ENCODE measurements at regions not wholly inside any gene's neighbourhood (a gene's known extent, or its start where the extent isn't known, plus 50 kb on each side); places are given as distances from the start of the nearest gene placed in this dataset.
"Not testable (repeated sequence)": the region's sequence is repeated elsewhere in the genome, so short reads cannot be mapped to it uniquely, and the experiment has no call there.

DNA sequence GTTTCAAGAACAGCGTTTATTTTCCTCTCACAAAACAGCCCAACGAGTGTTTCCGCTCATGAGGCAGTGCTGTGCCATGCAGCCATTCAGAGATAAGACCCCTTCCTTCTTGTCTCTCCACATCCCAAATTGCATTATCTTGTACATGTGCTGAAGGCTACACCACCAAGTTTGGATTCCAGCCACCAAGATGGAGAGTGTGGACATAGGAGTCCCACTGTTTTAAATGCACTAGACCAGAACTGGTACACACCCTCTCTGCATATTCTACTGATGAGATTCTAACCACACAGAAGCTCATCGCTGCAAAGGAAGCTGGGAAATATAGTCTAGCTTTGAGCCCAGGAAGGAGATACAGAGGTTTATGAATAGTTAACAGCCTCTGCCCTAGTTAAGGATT is 509.4 kb downstream of the NFIB start:
- Histone ChIP-seq H3K4me3 (replicated peaks; ENCODE audit: insufficient read depth, low read length) (no peak overlapping the region), H3K27me3 (ENCODE audit: insufficient read depth, poor library complexity, severe bottlenecking) (no peaks in the 10 kb centered on the region), H3K27ac (replicated peaks) (no peak overlapping the region)
- DNase-seq (ENCODE audit: low read depth in 1 of 2, low spot score in 1 of 2), result no peak
- TF ChIP-seq SPI1 (IDR thresholded peaks at IDR 0.05; ENCODE audit: borderline replicate concordance, low read depth) (no peak), GABPA (IDR thresholded peaks at IDR 0.05; ENCODE audit: low read depth) (no peak), POLR2AphosphoS5 (IDR thresholded peaks at IDR 0.05; ENCODE audit: low read depth) (no peak)
- TF ChIP-seq, protein P1, sequence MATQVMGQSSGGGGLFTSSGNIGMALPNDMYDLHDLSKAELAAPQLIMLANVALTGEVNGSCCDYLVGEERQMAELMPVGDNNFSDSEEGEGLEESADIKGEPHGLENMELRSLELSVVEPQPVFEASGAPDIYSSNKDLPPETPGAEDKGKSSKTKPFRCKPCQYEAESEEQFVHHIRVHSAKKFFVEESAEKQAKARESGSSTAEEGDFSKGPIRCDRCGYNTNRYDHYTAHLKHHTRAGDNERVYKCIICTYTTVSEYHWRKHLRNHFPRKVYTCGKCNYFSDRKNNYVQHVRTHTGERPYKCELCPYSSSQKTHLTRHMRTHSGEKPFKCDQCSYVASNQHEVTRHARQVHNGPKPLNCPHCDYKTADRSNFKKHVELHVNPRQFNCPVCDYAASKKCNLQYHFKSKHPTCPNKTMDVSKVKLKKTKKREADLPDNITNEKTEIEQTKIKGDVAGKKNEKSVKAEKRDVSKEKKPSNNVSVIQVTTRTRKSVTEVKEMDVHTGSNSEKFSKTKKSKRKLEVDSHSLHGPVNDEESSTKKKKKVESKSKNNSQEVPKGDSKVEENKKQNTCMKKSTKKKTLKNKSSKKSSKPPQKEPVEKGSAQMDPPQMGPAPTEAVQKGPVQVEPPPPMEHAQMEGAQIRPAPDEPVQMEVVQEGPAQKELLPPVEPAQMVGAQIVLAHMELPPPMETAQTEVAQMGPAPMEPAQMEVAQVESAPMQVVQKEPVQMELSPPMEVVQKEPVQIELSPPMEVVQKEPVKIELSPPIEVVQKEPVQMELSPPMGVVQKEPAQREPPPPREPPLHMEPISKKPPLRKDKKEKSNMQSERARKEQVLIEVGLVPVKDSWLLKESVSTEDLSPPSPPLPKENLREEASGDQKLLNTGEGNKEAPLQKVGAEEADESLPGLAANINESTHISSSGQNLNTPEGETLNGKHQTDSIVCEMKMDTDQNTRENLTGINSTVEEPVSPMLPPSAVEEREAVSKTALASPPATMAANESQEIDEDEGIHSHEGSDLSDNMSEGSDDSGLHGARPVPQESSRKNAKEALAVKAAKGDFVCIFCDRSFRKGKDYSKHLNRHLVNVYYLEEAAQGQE (IDR thresholded peaks at IDR 0.05; ENCODE audit: insufficient replicate concordance, low read depth), result no peak
- TF ChIP-seq, protein P2, sequence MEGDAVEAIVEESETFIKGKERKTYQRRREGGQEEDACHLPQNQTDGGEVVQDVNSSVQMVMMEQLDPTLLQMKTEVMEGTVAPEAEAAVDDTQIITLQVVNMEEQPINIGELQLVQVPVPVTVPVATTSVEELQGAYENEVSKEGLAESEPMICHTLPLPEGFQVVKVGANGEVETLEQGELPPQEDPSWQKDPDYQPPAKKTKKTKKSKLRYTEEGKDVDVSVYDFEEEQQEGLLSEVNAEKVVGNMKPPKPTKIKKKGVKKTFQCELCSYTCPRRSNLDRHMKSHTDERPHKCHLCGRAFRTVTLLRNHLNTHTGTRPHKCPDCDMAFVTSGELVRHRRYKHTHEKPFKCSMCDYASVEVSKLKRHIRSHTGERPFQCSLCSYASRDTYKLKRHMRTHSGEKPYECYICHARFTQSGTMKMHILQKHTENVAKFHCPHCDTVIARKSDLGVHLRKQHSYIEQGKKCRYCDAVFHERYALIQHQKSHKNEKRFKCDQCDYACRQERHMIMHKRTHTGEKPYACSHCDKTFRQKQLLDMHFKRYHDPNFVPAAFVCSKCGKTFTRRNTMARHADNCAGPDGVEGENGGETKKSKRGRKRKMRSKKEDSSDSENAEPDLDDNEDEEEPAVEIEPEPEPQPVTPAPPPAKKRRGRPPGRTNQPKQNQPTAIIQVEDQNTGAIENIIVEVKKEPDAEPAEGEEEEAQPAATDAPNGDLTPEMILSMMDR (IDR thresholded peaks at IDR 0.05; ENCODE audit: insufficient read depth, low read length), result no peak

DNA sequence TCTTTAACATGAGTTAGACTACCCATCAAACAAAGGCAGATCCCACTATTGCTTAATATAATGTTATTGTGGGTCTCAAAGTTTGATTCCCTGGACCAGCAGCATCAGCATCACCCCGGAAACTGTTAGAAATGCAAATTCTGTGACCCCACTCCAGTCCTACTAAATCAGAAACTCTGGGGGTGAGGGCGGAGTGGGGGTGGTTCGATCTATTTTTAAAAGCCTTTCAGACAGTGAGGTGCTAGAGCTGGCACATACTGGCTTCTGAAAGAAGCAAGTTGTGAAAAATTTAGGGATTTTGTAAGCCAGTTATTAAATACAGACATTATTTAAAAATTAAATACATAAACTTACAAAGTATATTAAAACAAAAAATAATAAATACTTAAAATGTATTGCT is 513.2 kb downstream of the NFIB start:
- no peak for DNase-seq (ENCODE audit: low read depth in 1 of 2, low spot score in 1 of 2)
- no peak for TF ChIP-seq GABPA (IDR thresholded peaks at IDR 0.05; ENCODE audit: low read depth)
- TF ChIP-seq, protein P1 (IDR thresholded peaks at IDR 0.05; ENCODE audit: insufficient replicate concordance, low read depth), result no peak
- TF ChIP-seq SPI1 (IDR thresholded peaks at IDR 0.05; ENCODE audit: borderline replicate concordance, low read depth), result no peak
- TF ChIP-seq, protein P2 (IDR thresholded peaks at IDR 0.05; ENCODE audit: insufficient read depth, low read length), result no peak
- no peak for TF ChIP-seq POLR2AphosphoS5 (IDR thresholded peaks at IDR 0.05; ENCODE audit: low read depth)
- no peak overlapping the region for H3K4me3 ChIP-seq (replicated peaks; ENCODE audit: insufficient read depth, low read length)
- H3K27me3 ChIP-seq (ENCODE audit: insufficient read depth, poor library complexity, severe bottlenecking), result no peaks in the 10 kb centered on the region
- no peak overlapping the region for H3K27ac ChIP-seq (replicated peaks)

DNA sequence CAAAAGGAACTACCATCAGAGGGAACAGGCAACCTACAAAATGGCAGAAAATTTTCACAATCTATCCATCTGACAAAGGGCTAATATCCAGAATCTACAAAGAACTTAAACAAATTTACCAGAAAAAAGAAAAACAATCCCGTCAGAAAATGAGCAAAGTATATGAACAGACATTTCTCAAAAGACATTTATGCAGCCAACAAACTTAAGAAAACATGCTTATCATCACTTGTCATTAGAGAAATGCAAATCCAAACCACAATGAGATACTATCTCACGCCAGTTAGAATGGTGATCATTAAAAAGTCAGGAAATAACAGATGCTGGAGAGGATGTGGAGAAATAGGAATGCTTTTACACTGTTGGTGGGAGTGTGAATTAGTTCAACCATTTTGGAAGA is 516.2 kb downstream of the NFIB start:
- not testable (repeated sequence) for H3K27ac ChIP-seq (replicated peaks); H3K4me3 ChIP-seq (replicated peaks; ENCODE audit: insufficient read depth, low read length); H3K27me3 ChIP-seq (ENCODE audit: insufficient read depth, poor library complexity, severe bottlenecking)

DNA sequence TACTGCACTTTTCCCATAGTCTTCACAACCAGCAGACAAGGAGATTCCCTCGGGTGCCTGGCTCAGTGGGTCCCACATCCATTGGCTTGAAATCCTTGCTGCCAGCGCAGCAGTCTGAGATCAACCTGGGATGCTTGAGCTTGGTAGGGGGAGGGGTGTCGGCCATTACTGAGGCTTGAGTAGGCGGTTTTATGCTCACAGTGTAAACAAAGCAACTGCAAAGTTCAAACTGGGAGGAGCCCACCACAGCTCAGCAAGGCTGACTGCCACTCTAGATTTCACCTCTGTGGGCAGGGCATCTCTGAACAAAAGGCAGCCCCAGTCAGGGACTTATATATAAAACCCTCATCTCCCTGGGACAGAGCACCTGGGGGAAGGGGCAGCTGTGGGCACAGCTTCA is 512.3 kb upstream of the MPDZ start:
- TF ChIP-seq, protein P2 (IDR thresholded peaks at IDR 0.05; ENCODE audit: insufficient read depth, low read length), result no peak
- TF ChIP-seq, protein P1 (IDR thresholded peaks at IDR 0.05; ENCODE audit: insufficient replicate concordance, low read depth), result no peak
- no peak for TF ChIP-seq SPI1 (IDR thresholded peaks at IDR 0.05; ENCODE audit: borderline replicate concordance, low read depth)
- Histone ChIP-seq H3K4me3 (replicated peaks; ENCODE audit: insufficient read depth, low read length) (no peak overlapping the region), H3K27ac (replicated peaks) (no peak overlapping the region), H3K27me3 (ENCODE audit: insufficient read depth, poor library complexity, severe bottlenecking) (no peaks in the 10 kb centered on the region)
- DNase-seq (ENCODE audit: low read depth in 1 of 2, low spot score in 1 of 2), result no peak

More for the DNA sequence above, 516.2 kb downstream of the NFIB start:
- not testable (repeated sequence) for DNase-seq (ENCODE audit: low read depth in 1 of 2, low spot score in 1 of 2)
